ENCODE measurements at regions not wholly inside any gene's neighbourhood (a gene's known extent, or its start where the extent isn't known, plus 50 kb on each side); places are given as distances from the start of the nearest gene placed in this dataset.
"Not testable (repeated sequence)": the region's sequence is repeated elsewhere in the genome, so short reads cannot be mapped to it uniquely, and the experiment has no call there.

- H3K4me3 ChIP-seq (ENCODE audit: low read depth, low read length): no peak overlapping the region
- TF ChIP-seq CTCF (IDR thresholded peaks at IDR 0.05; ENCODE audit: low read depth, low read length): no peak
Measured at GRCh38 chr13:81153478-81153877, 812.6 kb upstream of the SPRY2 start.

DNA sequence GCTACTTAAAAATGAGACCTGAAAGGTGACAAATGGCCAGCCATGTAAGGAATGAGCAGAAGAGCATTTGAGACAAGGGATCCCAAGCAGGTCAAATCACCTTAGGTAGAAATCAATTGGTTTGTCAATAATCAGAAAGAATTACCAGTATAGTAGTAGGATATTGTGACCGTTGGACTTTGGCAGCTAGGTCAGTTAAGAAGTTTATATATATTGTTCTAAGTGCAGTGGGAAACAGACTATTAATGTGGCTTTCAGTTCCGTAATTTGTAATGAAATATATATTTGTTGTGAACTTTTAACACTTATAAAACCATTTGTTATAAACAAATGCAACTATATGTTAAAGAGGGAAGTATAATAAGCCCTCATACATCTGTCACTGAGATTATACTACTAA is 807.9 kb upstream of the SPRY2 start:
- H3K4me3 ChIP-seq (ENCODE audit: low read depth, low read length): no peak overlapping the region
- TF ChIP-seq CTCF (IDR thresholded peaks at IDR 0.05; ENCODE audit: low read depth, low read length): no peak

DNA sequence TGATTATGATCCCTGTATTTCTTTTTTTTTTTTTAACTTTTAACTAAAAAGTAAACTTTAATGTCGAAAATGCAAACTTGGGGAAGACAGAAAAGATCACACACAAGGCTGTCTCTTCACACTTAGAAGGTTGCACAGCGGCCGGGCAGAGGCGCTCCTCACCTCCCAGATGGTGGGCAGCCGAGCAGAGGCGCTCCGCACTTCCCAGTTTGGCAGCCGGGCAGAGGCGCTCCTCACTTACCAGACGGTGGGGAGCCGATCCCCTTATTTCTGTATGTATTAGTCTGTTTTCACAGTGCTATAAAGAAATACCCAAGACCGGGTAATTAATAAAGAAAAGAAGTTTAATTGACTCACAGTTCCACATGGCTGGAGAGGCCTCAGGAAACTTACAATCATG is 805.6 kb upstream of the SPRY2 start:
- H3K4me3 ChIP-seq (ENCODE audit: low read depth, low read length): not testable (repeated sequence)

DNA sequence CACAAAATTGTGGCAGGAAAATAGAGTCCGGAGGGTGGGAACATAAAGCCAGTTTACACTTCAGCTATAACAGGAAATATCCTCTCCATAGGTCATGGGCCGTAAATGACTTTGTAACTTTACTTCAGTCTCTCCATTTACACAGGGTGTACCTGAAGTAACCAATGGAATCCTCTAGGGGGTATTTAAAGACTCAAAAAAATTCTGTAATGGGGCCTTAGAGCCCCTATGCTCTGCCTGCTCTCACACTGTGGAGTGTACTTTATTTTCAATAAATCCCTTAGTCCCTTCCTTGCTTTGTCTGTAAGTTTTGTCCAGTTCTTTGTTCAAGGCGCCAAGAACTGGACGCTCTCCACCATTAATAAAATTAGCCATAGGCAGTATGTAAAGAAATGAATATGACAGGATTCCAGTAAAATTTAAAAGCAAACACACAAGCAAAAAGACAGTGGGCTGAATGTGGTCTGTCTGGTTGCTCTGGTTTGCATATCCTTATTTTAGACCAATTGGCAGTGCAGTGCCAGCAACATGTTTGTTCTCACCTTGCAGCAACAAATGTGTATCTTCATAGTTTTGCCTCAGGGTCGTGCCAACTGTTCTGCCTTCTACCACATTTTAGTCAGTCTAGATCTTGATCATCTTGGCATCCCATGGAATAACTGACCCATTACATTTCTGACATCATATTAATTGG is 801.5 kb upstream of the SPRY2 start:
- H3K4me3 ChIP-seq (ENCODE audit: low read depth, low read length): no peak overlapping the region
- no peak for TF ChIP-seq CTCF (IDR thresholded peaks at IDR 0.05; ENCODE audit: low read depth, low read length)

GRCh38 chr13:81140675-81141074 is 799.7 kb upstream of the SPRY2 start:
- no peak overlapping the region for H3K4me3 ChIP-seq (ENCODE audit: low read depth, low read length)
- no peak for TF ChIP-seq CTCF (IDR thresholded peaks at IDR 0.05; ENCODE audit: low read depth, low read length)

GRCh38 chr13:81139987-81140386 is 799.1 kb upstream of the SPRY2 start:
- H3K4me3 ChIP-seq (ENCODE audit: low read depth, low read length): no peak overlapping the region
- TF ChIP-seq CTCF (IDR thresholded peaks at IDR 0.05; ENCODE audit: low read depth, low read length): no peak

DNA sequence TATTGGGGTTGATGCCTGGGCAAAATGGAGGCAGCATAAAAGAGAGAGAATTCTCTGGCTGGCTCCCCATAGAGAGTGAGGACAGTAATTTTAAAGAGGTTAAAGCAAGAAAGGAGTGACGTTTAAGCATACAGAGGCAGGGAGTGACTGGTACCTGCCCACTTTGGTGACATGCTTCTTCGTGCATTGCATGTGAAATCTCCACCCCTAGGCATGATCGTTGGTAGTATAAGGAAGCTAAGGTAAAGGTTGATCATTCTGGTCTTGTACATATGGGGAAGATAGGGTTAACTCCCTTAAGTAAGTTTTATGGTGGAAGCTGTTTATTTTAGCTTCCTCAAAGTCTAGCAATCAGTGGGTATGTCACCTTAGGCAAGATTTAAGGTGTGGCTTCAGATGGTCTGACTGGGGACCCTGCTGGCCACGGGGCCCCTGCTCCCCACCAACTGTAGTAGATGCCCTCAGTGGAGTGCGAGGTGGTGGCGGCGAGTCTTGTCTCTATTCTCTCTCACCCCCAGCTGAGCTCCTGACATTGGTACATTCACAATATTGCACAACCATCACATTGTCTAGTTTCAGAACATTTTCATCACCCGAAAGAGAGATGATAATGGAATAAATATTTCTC is 797.5 kb upstream of the SPRY2 start:
- H3K4me3 ChIP-seq (ENCODE audit: low read depth, low read length): no peak overlapping the region
- TF ChIP-seq CTCF (IDR thresholded peaks at IDR 0.05; ENCODE audit: low read depth, low read length): no peak

- no peak overlapping the region for H3K4me3 ChIP-seq (ENCODE audit: low read depth, low read length)
- TF ChIP-seq CTCF (IDR thresholded peaks at IDR 0.05; ENCODE audit: low read depth, low read length): no peak
Measured at GRCh38 chr13:81133066-81133465, 792.1 kb upstream of the SPRY2 start.

Measured in WI38 (cell line).